Omental fat pad (tissue), 3 donors: ENCODE measurements at regions not wholly inside any gene's neighbourhood (a gene's known extent, or its start where the extent isn't known, plus 50 kb on each side); places are given as distances from the start of the nearest gene placed in this dataset.
A peak's percentile ranks its signal among the peaks of the same experiment; 100 is the strongest.

ENCODE experiments used
- ATAC-seq: fragments of 150-250 bp; one replicate; pipeline ENCODE4 v1.9.1; 2016; ENCODE audit warnings: mild to moderate bottlenecking, moderate library complexity; ENCODE audit not compliant: low FRiP score
- DNase-seq: peaks from one replicate; pipeline ENCODE4 v3.0.0-alpha.2; 2019; ENCODE audit warnings: low spot score
- TF ChIP-seq, protein P1 (sequence below), 3 donors: fragments of 450-650 bp; IDR thresholded peaks; one replicate each; pipeline ENCODE4 v1.5.1; 2016 to 2017; ENCODE audit warnings: antibody characterized with exemption in 3 of 3, mild to moderate bottlenecking in 3 of 3, moderate library complexity in 2 of 3

DNA sequence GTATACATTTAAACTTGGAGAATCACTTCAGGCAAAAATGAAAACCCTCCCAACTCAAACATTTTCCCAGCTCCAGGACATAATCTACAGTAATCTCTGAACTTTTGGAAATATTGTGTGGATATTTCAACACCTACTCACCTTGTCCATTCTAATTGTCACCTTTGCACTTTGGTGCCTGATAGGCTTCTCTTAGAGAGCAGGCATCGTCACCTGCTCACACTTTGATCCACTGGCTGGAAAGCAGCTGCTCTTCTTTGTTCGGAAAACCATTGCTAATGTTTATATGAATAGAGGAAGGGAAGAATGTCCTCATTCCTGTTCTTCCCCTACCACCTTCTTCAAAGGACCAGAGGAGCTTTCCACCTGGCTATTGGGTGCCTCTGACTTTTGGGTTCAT is 411.2 kb downstream of the FGF9 start:
- ATAC-seq (no peak), DNase-seq (no peak)
- TF ChIP-seq, protein P1, sequence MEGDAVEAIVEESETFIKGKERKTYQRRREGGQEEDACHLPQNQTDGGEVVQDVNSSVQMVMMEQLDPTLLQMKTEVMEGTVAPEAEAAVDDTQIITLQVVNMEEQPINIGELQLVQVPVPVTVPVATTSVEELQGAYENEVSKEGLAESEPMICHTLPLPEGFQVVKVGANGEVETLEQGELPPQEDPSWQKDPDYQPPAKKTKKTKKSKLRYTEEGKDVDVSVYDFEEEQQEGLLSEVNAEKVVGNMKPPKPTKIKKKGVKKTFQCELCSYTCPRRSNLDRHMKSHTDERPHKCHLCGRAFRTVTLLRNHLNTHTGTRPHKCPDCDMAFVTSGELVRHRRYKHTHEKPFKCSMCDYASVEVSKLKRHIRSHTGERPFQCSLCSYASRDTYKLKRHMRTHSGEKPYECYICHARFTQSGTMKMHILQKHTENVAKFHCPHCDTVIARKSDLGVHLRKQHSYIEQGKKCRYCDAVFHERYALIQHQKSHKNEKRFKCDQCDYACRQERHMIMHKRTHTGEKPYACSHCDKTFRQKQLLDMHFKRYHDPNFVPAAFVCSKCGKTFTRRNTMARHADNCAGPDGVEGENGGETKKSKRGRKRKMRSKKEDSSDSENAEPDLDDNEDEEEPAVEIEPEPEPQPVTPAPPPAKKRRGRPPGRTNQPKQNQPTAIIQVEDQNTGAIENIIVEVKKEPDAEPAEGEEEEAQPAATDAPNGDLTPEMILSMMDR (IDR thresholded peaks at IDR 0.05) = no peak

DNA sequence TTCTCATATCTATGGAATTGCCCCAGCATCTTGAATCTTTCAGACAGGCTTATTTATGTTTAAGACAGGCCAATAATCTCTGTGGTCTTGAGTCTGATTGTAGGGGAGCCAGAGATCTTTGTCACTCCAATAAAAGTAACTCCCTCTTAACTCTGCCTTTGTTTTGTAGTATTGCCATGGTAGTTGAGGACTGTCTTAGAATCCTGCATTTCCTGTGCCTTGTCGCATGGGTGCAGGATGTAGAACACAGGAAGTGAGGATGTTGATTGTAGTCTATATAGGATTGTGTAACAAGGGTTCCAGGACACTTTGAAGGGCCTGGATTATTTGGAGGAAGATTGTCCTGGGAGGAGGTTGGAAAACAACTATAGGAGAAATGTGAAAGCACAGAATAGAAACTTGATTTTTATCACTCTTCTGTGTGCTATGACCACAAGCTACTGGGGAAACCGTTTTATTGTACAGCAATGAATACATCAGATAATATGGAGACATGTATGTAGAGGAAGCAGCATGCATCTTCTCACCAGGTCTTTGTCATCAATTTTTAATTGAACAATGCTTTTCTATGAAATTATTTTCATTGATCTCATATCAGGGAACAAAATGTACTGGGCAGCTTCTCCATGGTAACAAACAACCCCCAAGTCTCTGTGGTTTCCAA is 411.7 kb downstream of the FGF9 start:
- TF ChIP-seq, protein P1 (IDR thresholded peaks at IDR 0.05) = no peak
- no peak for DNase-seq
- ATAC-seq = no peak

DNA sequence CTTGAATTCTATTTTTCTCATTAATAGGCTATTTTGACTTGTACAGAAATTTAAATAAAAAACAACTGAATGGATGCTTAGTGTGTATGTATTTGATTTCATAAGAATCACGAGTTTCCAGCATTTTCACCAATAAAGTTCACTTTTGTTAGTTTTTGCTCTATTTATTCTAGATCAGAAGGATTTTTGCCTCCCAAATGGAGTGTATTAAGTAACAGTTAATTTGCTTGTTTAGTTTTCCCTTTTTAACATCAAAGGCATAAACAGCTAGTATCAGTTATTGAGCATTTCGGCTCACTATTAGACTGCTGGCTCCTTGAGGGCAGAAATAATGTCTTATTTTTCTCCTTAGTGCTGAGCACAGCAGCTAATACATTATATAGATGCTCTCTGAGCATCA is 414.1 kb downstream of the FGF9 start:
- TF ChIP-seq, protein P1 (IDR thresholded peaks at IDR 0.05) = no peak
- ATAC-seq (no peak), DNase-seq (no peak)

DNA sequence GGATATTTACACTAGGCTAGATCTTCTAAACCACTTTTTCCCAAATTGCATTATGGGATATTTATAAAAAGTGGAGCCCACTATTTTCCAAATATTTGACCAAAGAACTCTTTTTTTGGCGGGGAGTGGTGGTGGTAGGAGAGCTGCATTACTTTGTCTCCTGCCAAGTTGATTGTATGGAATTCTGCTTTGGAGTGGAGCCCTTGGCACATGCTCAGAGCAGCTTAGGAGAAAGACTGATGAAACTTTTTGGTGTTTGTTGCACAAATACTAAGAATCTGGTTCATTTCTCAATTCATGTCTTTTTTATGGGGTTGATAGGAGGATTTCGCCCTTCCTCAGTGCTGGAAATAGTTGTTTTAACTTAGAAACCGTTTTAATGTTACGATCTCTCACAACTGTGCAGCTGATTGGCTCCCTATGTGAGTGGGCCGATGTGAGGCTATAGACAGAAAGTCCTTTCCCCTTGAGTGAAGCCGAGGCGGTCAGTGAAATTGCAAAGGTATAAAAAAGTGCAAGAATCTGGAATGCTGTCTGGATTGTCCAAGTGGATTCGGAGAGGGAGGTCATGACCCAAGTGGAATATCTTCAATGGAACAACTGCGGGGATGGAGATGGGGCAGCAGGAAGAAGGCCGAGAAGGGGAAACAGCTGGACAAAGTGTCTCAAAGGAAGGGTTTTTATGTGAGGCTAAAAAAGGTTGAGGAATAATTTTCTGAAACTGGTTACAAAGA is 415.9 kb downstream of the FGF9 start:
- TF ChIP-seq, protein P1 (IDR thresholded peaks at IDR 0.05) = no peak
- DNase-seq = no peak
- peak; percentile 60 for ATAC-seq

DNA sequence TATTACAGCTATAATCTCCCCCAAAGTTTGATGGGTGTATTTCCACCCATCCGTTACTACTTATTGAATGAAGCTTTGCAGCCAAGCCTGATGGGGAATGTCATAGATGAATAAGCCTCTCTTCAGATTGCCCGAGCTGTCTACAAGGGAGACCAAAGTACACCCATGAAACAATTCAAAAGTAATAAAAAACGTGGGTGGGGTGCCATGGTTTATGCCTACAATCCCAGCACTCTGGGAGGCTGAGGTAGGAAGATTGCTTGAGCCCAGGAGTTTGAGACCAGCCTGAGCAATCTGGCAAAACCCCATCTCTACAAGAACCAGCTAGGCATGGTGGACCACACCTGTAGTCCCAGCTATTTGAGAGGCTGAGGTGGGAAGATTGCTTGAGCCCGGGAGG is 419.2 kb downstream of the FGF9 start:
- TF ChIP-seq, protein P1 (IDR thresholded peaks at IDR 0.05) = no peak
- DNase-seq = no peak
- ATAC-seq = no peak

DNA sequence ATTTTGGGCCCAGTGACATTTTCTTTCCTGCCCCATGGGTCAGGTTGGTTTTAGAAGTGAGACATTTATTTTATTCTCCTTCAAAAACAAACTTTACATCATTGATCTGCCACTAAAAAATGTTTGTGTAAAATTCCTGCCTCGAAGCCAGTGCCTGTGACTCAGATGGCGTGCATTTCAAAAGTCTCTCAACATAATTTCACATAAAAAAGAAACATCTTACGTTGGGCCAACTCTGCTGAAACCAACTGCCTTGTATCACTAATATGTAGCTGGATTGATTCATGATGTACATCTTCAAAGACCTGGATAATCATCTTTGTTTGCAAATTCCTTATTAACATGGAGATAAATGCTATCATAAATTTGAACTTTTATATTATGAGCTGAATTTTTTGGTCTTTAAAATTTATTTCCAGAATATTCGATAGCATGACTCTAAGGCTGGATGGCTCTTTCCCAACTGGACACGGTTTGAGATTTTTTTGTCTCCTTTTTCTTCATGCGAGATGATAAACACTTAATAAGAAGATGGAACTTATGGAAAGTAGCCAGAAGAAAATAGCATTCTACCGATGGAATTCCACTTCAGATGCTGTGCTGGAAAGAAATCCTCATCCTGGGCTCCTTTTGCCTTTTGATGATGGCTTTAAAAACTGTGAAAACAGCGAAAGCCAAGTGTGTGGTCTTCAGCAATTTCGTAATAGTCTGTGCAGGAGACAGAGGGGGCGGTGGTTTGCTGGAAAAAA is 420.5 kb downstream of the FGF9 start:
- ATAC-seq (peak; percentile 45), DNase-seq (no peak)
- TF ChIP-seq, protein P1 (IDR thresholded peaks at IDR 0.05) = no peak
